Uterus (tissue), 3 donors: ENCODE measurements at regions not wholly inside any gene's neighbourhood (a gene's known extent, or its start where the extent isn't known, plus 50 kb on each side); places are given as distances from the start of the nearest gene placed in this dataset.

Experiments used
- DNase-seq, 2 donors: peaks; one replicate each; pipeline ENCODE4 v3.0.0-alpha.2; 2019 to 2020
- H3K27ac ChIP-seq, 2 donors: fragments of 200-600 bp; sonication (generic); 1 replicate in 1 of 2; 2 replicates in 1 of 2; pipeline ENCODE4 v1.5.1; 2016 to 2018
- H3K27me3 ChIP-seq, 2 donors: fragments of 200-600 bp; sonication (generic); one replicate each; pipeline ENCODE4 v1.5.1; 2018 to 2019; ENCODE audit warnings: control low read depth in 1 of 2
- H3K36me3 ChIP-seq, 2 donors: fragments of 200-600 bp; sonication (generic); one replicate each; pipeline ENCODE4 v1.5.1; 2019; ENCODE audit warnings: control low read depth in 1 of 2
- H3K4me1 ChIP-seq, 2 donors: fragments of 200-600 bp; sonication (generic); one replicate each; pipeline ENCODE4 v1.5.1; 2018 to 2019; ENCODE audit warnings: control low read depth in 1 of 2
- H3K4me3 ChIP-seq, 2 donors: fragments of 200-600 bp; sonication (generic); 1 replicate in 1 of 2; 2 replicates in 1 of 2; pipeline ENCODE4 v1.5.1; 2018 to 2019; ENCODE audit warnings: mild to moderate bottlenecking in 1 of 2
- H3K9me3 ChIP-seq, 2 donors: fragments of 200-600 bp; sonication (generic); one replicate each; pipeline ENCODE4 v1.5.1; 2019; ENCODE audit warnings: control low read depth in 1 of 2
- CTCF ChIP-seq, 4 experiments: fragments of 200-600 bp in 2 of 4; fragments of 450-650 bp in 2 of 4; sonication (generic) in 2 of 4; IDR thresholded peaks; one replicate each; pipeline ENCODE4 v1.5.1; 2016 to 2019; ENCODE audit warnings: antibody characterized with exemption in 4 of 4, mild to moderate bottlenecking in 2 of 4, moderate library complexity in 1 of 4
- POLR2A ChIP-seq, 2 donors: fragments of 450-650 bp; IDR thresholded peaks; one replicate each; pipeline ENCODE4 v1.6.1; 2016; ENCODE audit warnings: antibody characterized with exemption in 2 of 2, mild to moderate bottlenecking in 1 of 2, moderate library complexity in 1 of 2
- intact Hi-C: fragments of 100-400 bp; cut with DNase I; formaldehyde crosslinking; loops from one replicate; pipeline ENCODE4 v1.15.1; 2023; ENCODE audit warnings: low total_unique reads
- donor health status: DM: yes; HTN: yes; CAD: no.

- H3K4me1 ChIP-seq, result no peaks in the 10 kb centered on the region
- TF ChIP-seq CTCF (IDR thresholded peaks at IDR 0.05) (no peak), POLR2A (IDR thresholded peaks at IDR 0.05) (no peak)
- H3K36me3 ChIP-seq, result no peaks in the 10 kb centered on the region
- intact Hi-C loops, result no loop called here
- H3K27me3 ChIP-seq, result no peaks in the 10 kb centered on the region
- no peak overlapping the region for H3K27ac ChIP-seq
- no peak for DNase-seq
- H3K4me3 ChIP-seq, result no peak overlapping the region
- H3K9me3 ChIP-seq, result no peaks in the 10 kb centered on the region
Measured at GRCh38 chr2:5897249-5897648, 205.1 kb downstream of the SOX11 start.

DNA sequence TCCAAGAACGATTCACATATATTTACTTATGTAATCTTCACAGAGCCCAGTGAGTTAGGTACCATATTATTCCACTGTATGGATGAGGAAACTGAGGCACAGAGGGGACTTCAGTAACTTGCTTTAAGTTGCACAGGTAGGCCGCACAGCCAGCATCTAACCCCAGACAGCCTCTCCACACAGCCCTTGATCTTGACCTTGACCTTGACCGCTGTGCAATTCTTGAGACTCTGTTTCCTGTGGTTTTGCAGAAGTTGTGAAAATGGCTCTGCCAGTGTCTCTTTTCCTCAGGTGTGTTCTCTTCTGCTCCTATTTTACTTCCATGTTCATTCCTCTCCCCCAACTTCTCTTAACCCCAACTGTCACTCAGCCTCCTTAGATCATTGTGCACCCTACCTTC, 206.5 kb downstream of the SOX11 start:
- TF ChIP-seq POLR2A (IDR thresholded peaks at IDR 0.05) (no peak), CTCF (IDR thresholded peaks at IDR 0.05) (no peak)
- Histone ChIP-seq H3K4me3 (no peak overlapping the region), H3K27ac (no peak overlapping the region), H3K27me3 (no peaks in the 10 kb centered on the region), H3K9me3 (no peaks in the 10 kb centered on the region), H3K4me1 (no peaks in the 10 kb centered on the region), H3K36me3 (no peaks in the 10 kb centered on the region)
- DNase-seq, result no peak
- intact Hi-C loops, result no loop called here

DNA sequence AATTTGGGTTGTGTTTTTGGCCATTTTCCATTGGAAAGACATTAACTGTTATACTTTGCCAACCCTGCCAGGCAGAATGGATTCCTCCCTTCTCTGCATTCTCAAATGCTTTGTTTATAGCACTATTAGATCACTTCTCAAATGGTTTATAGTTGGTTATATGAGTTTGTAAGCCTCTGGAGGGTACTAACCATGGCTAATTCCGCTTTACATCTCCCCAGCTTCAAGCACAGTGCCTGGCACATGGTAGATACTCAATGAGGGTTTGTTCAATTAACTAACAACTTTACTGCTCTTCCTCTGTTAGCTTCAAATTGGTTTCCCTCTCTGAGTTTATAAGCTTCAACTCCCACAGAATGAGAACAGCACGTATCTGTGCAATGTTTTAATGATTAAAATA, 213.5 kb downstream of the SOX11 start:
- Histone ChIP-seq H3K9me3 (no peaks in the 10 kb centered on the region), H3K27me3 (no peaks in the 10 kb centered on the region), H3K4me3 (no peak overlapping the region), H3K36me3 (no peaks in the 10 kb centered on the region), H3K27ac (no peak overlapping the region), H3K4me1 (no peaks in the 10 kb centered on the region)
- DNase-seq, result no peak
- TF ChIP-seq CTCF (IDR thresholded peaks at IDR 0.05) (no peak), POLR2A (IDR thresholded peaks at IDR 0.05) (no peak)
- intact Hi-C loops, result no loop called here

- TF ChIP-seq CTCF (IDR thresholded peaks at IDR 0.05) (no peak), POLR2A (IDR thresholded peaks at IDR 0.05) (no peak)
- H3K9me3 ChIP-seq, result no peaks in the 10 kb centered on the region
- no peaks in the 10 kb centered on the region for H3K36me3 ChIP-seq
- H3K4me3 ChIP-seq, result no peak overlapping the region
- no peak overlapping the region for H3K27ac ChIP-seq
- no peak for DNase-seq
- no peaks in the 10 kb centered on the region for H3K27me3 ChIP-seq
- H3K4me1 ChIP-seq, result no peaks in the 10 kb centered on the region
- intact Hi-C loops, result no loop called here
Measured at GRCh38 chr2:5908071-5908470, 215.9 kb downstream of the SOX11 start.

DNA sequence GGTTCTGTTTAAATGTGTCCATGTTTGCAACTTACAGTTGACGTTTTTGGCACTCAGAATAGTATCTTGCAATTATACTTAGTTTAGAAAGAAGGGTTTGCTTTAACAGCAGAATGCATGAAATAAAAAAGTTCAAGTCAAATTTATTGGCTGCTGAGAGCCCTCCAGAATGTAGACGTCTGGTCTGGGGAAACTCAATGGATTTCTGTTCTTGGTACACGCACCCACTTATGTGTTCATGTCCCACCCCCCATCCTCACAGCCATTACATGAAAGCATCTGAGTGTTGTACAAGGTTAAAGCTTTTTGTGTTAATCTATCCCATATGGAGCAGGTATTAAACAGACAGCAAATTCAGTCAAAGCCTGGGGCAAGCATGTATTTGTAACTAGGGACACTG, 219.5 kb downstream of the SOX11 start:
- H3K4me1 ChIP-seq, result no peaks in the 10 kb centered on the region
- DNase-seq, result no peak
- no peaks in the 10 kb centered on the region for H3K36me3 ChIP-seq
- no peaks in the 10 kb centered on the region for H3K27me3 ChIP-seq
- intact Hi-C loops, result no loop called here
- H3K9me3 ChIP-seq, result no peaks in the 10 kb centered on the region
- no peak overlapping the region for H3K4me3 ChIP-seq
- H3K27ac ChIP-seq, result no peak overlapping the region
- no peak for TF ChIP-seq POLR2A (IDR thresholded peaks at IDR 0.05)
- no peak for TF ChIP-seq CTCF (IDR thresholded peaks at IDR 0.05)
